H1 (cell line): ENCODE measurements at regions not wholly inside any gene's neighbourhood (a gene's known extent, or its start where the extent isn't known, plus 50 kb on each side); places are given as distances from the start of the nearest gene placed in this dataset.

ENCODE experiments used
- GABPA ChIP-seq: IDR thresholded peaks from 2 replicates; pipeline ENCODE4 v1.6.1; 2011; ENCODE audit warnings: mild to moderate bottlenecking, low read length, moderate library complexity, borderline replicate concordance; ENCODE audit not compliant: insufficient read depth
- PHF8 ChIP-seq: fragments of 200-600 bp; sonication (generic); conservative IDR thresholded peaks from 2 replicates; pipeline ENCODE4 v1.7.1; 2012; ENCODE audit warnings: low read depth, mild to moderate bottlenecking, inconsistent platforms, low read length, moderate library complexity
- POLR2A ChIP-seq, 2 experiments: IDR thresholded peaks; 1 replicate in 1 of 2; 2 replicates in 1 of 2; pipeline ENCODE4 v1.6.1; 2011; ENCODE audit warnings: low read depth in 2 of 2, low read length in 2 of 2, mild to moderate bottlenecking in 2 of 2; ENCODE audit errors: control extremely low read depth in 1 of 2
- POLR2AphosphoS5 ChIP-seq: IDR thresholded peaks from 2 replicates; pipeline ENCODE4 v1.6.1; 2011; ENCODE audit warnings: low read depth, low read length
- RAD21 ChIP-seq, 2 experiments: IDR thresholded peaks in 1 of 2; conservative IDR thresholded peaks in 1 of 2; 2 replicates each; pipeline ENCODE4 v1.6.1; 2011; ENCODE audit warnings: low read depth in 2 of 2, low read length in 2 of 2, improper control_type of control experiment in 1 of 2, inconsistent platforms in 1 of 2, mild to moderate bottlenecking in 1 of 2, moderate library complexity in 1 of 2
- SIN3A ChIP-seq, 2 experiments: IDR thresholded peaks in 1 of 2; conservative IDR thresholded peaks in 1 of 2; 2 replicates each; pipeline ENCODE4 v1.6.1; 2011 to 2012; ENCODE audit warnings: low read length in 2 of 2, improper control_type of control experiment in 1 of 2, low read depth in 1 of 2, mild to moderate bottlenecking in 1 of 2
- ZNF274 ChIP-seq: IDR thresholded peaks from 2 replicates; pipeline ENCODE4 v1.7.0; 2012; ENCODE audit warnings: low read length, borderline replicate concordance; ENCODE audit errors: extremely low read depth
- TF ChIP-seq, protein P1 (sequence below), 3 experiments: IDR thresholded peaks; 1 replicate in 2 of 3; 2 replicates in 1 of 3; pipeline versions ENCODE4 v1.5.1 to v1.6.1; 2011; ENCODE audit warnings: low read length in 3 of 3, mild to moderate bottlenecking in 3 of 3, inconsistent platforms in 2 of 3, low read depth in 1 of 3, moderate library complexity in 1 of 3; ENCODE audit not compliant: insufficient read depth in 1 of 3; ENCODE audit errors: control extremely low read depth in 1 of 3
- TF ChIP-seq, protein P2 (sequence below): IDR thresholded peaks from 2 replicates; pipeline ENCODE4 v1.6.1; 2011; ENCODE audit warnings: low read length, improper control_type of control experiment

DNA sequence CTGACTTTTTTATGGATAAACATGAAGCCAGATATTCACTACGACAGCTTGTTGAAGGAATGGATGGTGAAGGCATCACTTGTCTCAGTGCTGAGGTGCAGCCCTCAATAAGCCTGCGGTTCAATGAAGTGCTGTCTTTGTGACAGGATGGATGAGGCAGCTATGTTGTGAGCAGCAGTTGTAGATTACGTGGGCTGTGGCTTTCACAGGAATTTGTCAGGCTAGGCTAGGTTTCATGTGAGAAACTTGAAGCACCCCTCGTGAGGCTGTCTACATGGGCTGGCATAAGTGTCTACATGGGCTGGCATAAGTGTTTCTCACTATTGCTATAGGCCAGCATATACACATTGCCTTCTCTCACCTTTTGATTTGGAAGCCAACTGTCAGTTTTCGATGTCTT is 1050.0 kb downstream of the ADGRL3 start:
- TF ChIP-seq, protein P1, sequence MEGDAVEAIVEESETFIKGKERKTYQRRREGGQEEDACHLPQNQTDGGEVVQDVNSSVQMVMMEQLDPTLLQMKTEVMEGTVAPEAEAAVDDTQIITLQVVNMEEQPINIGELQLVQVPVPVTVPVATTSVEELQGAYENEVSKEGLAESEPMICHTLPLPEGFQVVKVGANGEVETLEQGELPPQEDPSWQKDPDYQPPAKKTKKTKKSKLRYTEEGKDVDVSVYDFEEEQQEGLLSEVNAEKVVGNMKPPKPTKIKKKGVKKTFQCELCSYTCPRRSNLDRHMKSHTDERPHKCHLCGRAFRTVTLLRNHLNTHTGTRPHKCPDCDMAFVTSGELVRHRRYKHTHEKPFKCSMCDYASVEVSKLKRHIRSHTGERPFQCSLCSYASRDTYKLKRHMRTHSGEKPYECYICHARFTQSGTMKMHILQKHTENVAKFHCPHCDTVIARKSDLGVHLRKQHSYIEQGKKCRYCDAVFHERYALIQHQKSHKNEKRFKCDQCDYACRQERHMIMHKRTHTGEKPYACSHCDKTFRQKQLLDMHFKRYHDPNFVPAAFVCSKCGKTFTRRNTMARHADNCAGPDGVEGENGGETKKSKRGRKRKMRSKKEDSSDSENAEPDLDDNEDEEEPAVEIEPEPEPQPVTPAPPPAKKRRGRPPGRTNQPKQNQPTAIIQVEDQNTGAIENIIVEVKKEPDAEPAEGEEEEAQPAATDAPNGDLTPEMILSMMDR (IDR thresholded peaks at IDR 0.05; ENCODE audit: control extremely low read depth in 1 of 3, insufficient read depth in 1 of 3, low read depth in 1 of 3, low read length in 3 of 3), result no peak
- TF ChIP-seq PHF8 (no peak), POLR2A (IDR thresholded peaks at IDR 0.05; ENCODE audit: control extremely low read depth in 1 of 2, low read depth in 2 of 2, low read length in 2 of 2) (no peak), RAD21 (IDR thresholded peaks at IDR 0.05 in 1 of 2, conservative IDR thresholded peaks at IDR 0.05 in 1 of 2; ENCODE audit: low read depth in 2 of 2, low read length in 2 of 2) (no peak), POLR2AphosphoS5 (no peak), ZNF274 (no peak), SIN3A (conservative IDR thresholded peaks at IDR 0.05 in 1 of 2, IDR thresholded peaks at IDR 0.05 in 1 of 2; ENCODE audit: low read depth in 1 of 2, low read length in 2 of 2) (no peak), GABPA (no peak)
- TF ChIP-seq, protein P2, sequence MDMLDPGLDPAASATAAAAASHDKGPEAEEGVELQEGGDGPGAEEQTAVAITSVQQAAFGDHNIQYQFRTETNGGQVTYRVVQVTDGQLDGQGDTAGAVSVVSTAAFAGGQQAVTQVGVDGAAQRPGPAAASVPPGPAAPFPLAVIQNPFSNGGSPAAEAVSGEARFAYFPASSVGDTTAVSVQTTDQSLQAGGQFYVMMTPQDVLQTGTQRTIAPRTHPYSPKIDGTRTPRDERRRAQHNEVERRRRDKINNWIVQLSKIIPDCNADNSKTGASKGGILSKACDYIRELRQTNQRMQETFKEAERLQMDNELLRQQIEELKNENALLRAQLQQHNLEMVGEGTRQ, result no peak
